GM12874 (cell line): ENCODE measurements at regions not wholly inside any gene's neighbourhood (a gene's known extent, or its start where the extent isn't known, plus 50 kb on each side); places are given as distances from the start of the nearest gene placed in this dataset.

ENCODE experiments used
- CTCF ChIP-seq: IDR thresholded peaks from 2 replicates; pipeline ENCODE4 v1.5.1; 2011; ENCODE audit warnings: low read depth, mild to moderate bottlenecking, control low read depth, low read length, moderate library complexity; ENCODE audit not compliant: insufficient read depth

- TF ChIP-seq CTCF: no peak
Observed at GRCh38 chr4:64503416-64503815, 94.2 kb upstream of the TECRL start.

GRCh38 chr4:64497491-64497890 is 88.2 kb upstream of the TECRL start:
- TF ChIP-seq CTCF: no peak

- TF ChIP-seq CTCF: no peak
Observed at GRCh38 chr4:64495946-64496345, 86.7 kb upstream of the TECRL start.

- no peak for TF ChIP-seq CTCF
Observed at GRCh38 chr4:64489628-64490027, 80.4 kb upstream of the TECRL start.

- no peak for TF ChIP-seq CTCF
Observed at GRCh38 chr4:64479338-64479737, 70.1 kb upstream of the TECRL start.

GRCh38 chr4:64477127-64477526 is 67.9 kb upstream of the TECRL start:
- no peak for TF ChIP-seq CTCF

GRCh38 chr4:64465263-64465662 is 56.0 kb upstream of the TECRL start:
- TF ChIP-seq CTCF: no peak

- no peak for TF ChIP-seq CTCF
Observed at GRCh38 chr4:64464581-64464980, 55.3 kb upstream of the TECRL start.
